ENCODE measurements at regions not wholly inside any gene's neighbourhood (a gene's known extent, or its start where the extent isn't known, plus 50 kb on each side); places are given as distances from the start of the nearest gene placed in this dataset.

- no peak overlapping the region for H3K56ac ChIP-seq (ENCODE audit: insufficient read length, low read depth, low read length)
- Mint-ChIP-seq H3K27ac (no peak overlapping the region), H3K36me3 (ENCODE audit: insufficient read depth in 1 of 3, low read depth in 3 of 3) (peaks cover 4 to 8% (median 7%) of the 10 kb centered on the region in 3 experiments; a peak in 5 of 7 replicates), H3K4me1 (no peaks in the 10 kb centered on the region), H3K9me3 (peaks cover 6 to 18% of the 10 kb centered on the region in 2 experiments), H3K27me3 (ENCODE audit: low read depth) (no peaks in the 10 kb centered on the region), H3K4me3 (no peak overlapping the region)
- no peaks in the 10 kb centered on the region for H4K20me1 ChIP-seq (ENCODE audit: control insufficient read depth, insufficient read depth, insufficient read length)
- H3K79me1 ChIP-seq (ENCODE audit: insufficient read depth, low read depth, low read length, poor library complexity, severe bottlenecking) = no peaks in the 10 kb centered on the region
- TF ChIP-seq, protein P1, sequence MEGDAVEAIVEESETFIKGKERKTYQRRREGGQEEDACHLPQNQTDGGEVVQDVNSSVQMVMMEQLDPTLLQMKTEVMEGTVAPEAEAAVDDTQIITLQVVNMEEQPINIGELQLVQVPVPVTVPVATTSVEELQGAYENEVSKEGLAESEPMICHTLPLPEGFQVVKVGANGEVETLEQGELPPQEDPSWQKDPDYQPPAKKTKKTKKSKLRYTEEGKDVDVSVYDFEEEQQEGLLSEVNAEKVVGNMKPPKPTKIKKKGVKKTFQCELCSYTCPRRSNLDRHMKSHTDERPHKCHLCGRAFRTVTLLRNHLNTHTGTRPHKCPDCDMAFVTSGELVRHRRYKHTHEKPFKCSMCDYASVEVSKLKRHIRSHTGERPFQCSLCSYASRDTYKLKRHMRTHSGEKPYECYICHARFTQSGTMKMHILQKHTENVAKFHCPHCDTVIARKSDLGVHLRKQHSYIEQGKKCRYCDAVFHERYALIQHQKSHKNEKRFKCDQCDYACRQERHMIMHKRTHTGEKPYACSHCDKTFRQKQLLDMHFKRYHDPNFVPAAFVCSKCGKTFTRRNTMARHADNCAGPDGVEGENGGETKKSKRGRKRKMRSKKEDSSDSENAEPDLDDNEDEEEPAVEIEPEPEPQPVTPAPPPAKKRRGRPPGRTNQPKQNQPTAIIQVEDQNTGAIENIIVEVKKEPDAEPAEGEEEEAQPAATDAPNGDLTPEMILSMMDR (conservative IDR thresholded peaks at IDR 0.05) = no peak
- H3K4me1 ChIP-seq (ENCODE audit: insufficient read depth, low read length) = no peaks in the 10 kb centered on the region
- no peak overlapping the region for H2BK120ac ChIP-seq (ENCODE audit: low read depth, low read length, poor library complexity, severe bottlenecking)
- H4K8ac ChIP-seq (replicated peaks; ENCODE audit: insufficient read length, low read depth, low read length) = no peak overlapping the region
- no peak overlapping the region for H3K23ac ChIP-seq (ENCODE audit: insufficient read length, low read depth, low read length)
- H4K91ac ChIP-seq (ENCODE audit: insufficient read length, low read depth, low read length) = no peak overlapping the region
- H3K18ac ChIP-seq (ENCODE audit: insufficient read length, low read depth, low read length) = no peak overlapping the region
- H3K27me3 ChIP-seq (ENCODE audit: insufficient read depth, low read length) = no peaks in the 10 kb centered on the region
- H3K23me2 ChIP-seq (ENCODE audit: insufficient read length, low read depth, low read length, poor library complexity, severe bottlenecking) = no peaks in the 10 kb centered on the region
- no peak overlapping the region for H4K5ac ChIP-seq (ENCODE audit: insufficient read length, low read depth, low read length)
- WGBS (ENCODE audit: extremely low coverage, insufficient read length, low lambda C conversion rate) = no CpG with 5 or more reads among the region's 3 CpGs
- no peak overlapping the region for H3K9ac ChIP-seq (ENCODE audit: extremely low read depth, insufficient read length, low read length)
- H2AK5ac ChIP-seq (ENCODE audit: insufficient read length, low read length) = no peak overlapping the region
- DNase-seq = no peak
- no peak overlapping the region for H3K14ac ChIP-seq (ENCODE audit: insufficient read depth, low read length)
- no peak overlapping the region for H3K4ac ChIP-seq (ENCODE audit: low read depth, low read length)
- H2BK15ac ChIP-seq (ENCODE audit: low read depth, low read length) = no peak overlapping the region
- H3K79me2 ChIP-seq (ENCODE audit: insufficient read depth, low read length) = no peaks in the 10 kb centered on the region
- H3K4me2 ChIP-seq (ENCODE audit: insufficient read depth, insufficient read length, low read length) = no peak overlapping the region
- H2BK5ac ChIP-seq (ENCODE audit: insufficient read length, low read length) = no peak overlapping the region
- H3K27ac ChIP-seq (ENCODE audit: insufficient read length, low read depth, low read length) = no peak overlapping the region
- H2BK20ac ChIP-seq (ENCODE audit: low read depth, low read length, poor library complexity, severe bottlenecking) = no peak overlapping the region
- no peak overlapping the region for H2AFZ ChIP-seq (ENCODE audit: low read length)
- H2BK12ac ChIP-seq (ENCODE audit: insufficient read length, low read depth, low read length) = no peak overlapping the region
- no peak overlapping the region for H3T11ph ChIP-seq (ENCODE audit: low read length)
- H3K9me3 ChIP-seq (ENCODE audit: control insufficient read depth, low read depth, low read length) = no peaks in the 10 kb centered on the region
Measured at GRCh38 chr4:19983072-19983471, 268.6 kb upstream of the SLIT2 start.
